LNCaP clone FGC (cell line): ENCODE measurements at regions not wholly inside any gene's neighbourhood (a gene's known extent, or its start where the extent isn't known, plus 50 kb on each side); places are given as distances from the start of the nearest gene placed in this dataset.
"Not testable (repeated sequence)": the region's sequence is repeated elsewhere in the genome, so short reads cannot be mapped to it uniquely, and the experiment has no call there.

ENCODE experiments used
- DNase-seq: peaks from one replicate; pipeline ENCODE4 v3.0.0-alpha.2; 2011; ENCODE audit warnings: low read depth
- H3K4me3 ChIP-seq: 2 replicates; pipeline ENCODE4 v1.5.1; 2011; ENCODE audit warnings: mild to moderate bottlenecking, low read depth, low read length, control low read depth
- TF ChIP-seq, protein P1 (sequence below): IDR thresholded peaks from 2 replicates; pipeline ENCODE4 v1.5.1; 2012; ENCODE audit warnings: mild to moderate bottlenecking; ENCODE audit not compliant: control insufficient read depth, insufficient read depth; ENCODE audit errors: extremely low read depth

DNA sequence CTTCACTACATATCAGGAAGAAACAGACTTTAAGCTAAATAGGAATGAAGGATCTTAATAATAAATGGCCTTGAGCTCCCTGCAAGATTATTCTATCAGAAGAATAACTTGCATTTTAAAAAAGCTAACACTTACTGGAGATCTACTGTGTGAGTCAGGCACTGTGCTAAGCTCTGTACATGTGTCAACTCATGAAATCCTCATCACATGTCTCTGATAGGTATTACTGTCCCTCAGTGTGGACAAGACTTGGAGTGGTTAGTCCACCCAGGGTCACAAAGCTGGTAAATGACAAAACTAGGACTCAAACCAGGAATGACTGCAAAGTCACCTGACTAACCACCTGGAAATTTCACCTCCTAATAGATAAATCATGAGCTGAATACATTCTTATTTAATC is 57.1 kb upstream of the KCTD7 start:
- TF ChIP-seq, protein P1, sequence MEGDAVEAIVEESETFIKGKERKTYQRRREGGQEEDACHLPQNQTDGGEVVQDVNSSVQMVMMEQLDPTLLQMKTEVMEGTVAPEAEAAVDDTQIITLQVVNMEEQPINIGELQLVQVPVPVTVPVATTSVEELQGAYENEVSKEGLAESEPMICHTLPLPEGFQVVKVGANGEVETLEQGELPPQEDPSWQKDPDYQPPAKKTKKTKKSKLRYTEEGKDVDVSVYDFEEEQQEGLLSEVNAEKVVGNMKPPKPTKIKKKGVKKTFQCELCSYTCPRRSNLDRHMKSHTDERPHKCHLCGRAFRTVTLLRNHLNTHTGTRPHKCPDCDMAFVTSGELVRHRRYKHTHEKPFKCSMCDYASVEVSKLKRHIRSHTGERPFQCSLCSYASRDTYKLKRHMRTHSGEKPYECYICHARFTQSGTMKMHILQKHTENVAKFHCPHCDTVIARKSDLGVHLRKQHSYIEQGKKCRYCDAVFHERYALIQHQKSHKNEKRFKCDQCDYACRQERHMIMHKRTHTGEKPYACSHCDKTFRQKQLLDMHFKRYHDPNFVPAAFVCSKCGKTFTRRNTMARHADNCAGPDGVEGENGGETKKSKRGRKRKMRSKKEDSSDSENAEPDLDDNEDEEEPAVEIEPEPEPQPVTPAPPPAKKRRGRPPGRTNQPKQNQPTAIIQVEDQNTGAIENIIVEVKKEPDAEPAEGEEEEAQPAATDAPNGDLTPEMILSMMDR = no peak
- H3K4me3 ChIP-seq = no peak overlapping the region
- no peak for DNase-seq

DNA sequence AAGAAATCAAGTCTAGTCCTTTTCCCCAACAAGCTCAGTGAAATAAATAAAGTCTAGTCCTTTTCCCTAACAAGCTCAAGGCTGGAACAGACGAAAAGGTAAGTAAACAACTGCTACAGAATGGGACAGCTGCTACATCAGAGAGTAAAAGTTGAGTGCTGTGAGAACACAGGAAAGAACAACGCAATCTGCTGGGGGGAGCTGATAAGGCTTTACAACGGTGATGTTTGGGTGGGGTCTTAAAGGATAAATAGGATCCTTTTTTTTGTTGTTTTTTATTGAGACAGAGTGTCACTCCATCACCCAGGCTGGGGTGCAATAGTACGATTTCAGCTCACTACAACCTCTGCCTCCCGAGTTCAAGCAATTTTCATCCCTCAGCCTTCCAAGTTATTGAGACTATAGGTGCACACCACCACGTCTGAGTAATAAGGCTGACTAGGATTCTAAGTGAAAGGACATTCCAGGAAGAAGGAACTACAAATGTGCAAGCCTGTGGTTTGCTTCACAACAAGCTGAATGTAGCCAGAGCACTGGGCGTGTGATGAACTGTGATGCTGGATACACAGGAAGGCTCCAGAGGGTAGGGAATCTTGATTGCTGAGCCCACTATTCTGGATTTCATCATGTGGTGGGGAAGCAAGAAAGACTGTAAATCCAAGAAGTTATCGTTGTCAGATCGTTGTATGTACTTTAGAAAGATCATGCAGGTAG is 54.7 kb upstream of the KCTD7 start:
- DNase-seq, H3K4me3 ChIP-seq: not testable (repeated sequence)

- DNase-seq, H3K4me3 ChIP-seq: not testable (repeated sequence)
These were observed 53.9 kb upstream of the KCTD7 start for GRCh38 chr7:66574768-66575167.

GRCh38 chr7:66575398-66575797 is 53.3 kb upstream of the KCTD7 start:
- TF ChIP-seq, protein P1 = no peak
- DNase-seq = no peak
- no peak overlapping the region for H3K4me3 ChIP-seq

DNA sequence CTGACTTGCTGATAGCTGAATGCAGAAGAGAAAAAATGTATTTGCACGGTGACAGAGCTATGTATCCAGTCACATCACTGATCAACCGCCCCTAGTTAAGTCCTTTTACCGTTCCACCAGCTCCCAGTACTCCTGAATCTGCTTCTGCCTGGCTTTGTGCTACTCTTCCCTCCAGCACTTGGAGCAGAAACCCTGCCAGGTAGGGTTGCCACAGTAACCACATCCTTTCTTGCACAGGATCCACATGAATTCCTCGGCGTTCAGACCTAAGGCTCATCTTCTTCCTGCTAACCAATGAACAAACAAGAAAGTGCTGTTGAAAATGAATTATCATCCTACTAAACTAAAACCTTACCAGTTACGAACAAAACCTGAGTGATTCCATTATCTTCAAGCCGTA is 52.0 kb upstream of the KCTD7 start:
- DNase-seq = no peak
- no peak overlapping the region for H3K4me3 ChIP-seq
- TF ChIP-seq, protein P1 = no peak
